A549 (cell line): ENCODE measurements at regions not wholly inside any gene's neighbourhood (a gene's known extent, or its start where the extent isn't known, plus 50 kb on each side); places are given as distances from the start of the nearest gene placed in this dataset.

Experiments used
- ATAC-seq, 2 experiments: fragments of 200-7000 bp in 1 of 2; fragments of >200 bp in 1 of 2; cut with Nextera tagmentation in 1 of 2; cut with Tn5 transposase in 1 of 2; 3 replicates each; pipeline versions ENCODE4 v1.8.0 to v1.9.1; 2018 to 2020; ENCODE audit warnings: mild to moderate bottlenecking in 1 of 2, moderate library complexity in 1 of 2
- CTCF ChIA-PET: fragments of 300-600 bp; sonication (Branson Sonifier 250); formaldehyde crosslinking; extraction: SDS; loops from one replicate; lab custom pipeline; 2021; ENCODE audit warnings: antibody characterized with exemption, inconsistent platforms; lab: Yijun Ruan, JAX
- POLR2A ChIA-PET: fragments of 350-600 bp; formaldehyde crosslinking; extraction: SDS; loops from one replicate; lab custom pipeline; 2021; ENCODE audit warnings: antibody characterized with exemption, inconsistent platforms; lab: Yijun Ruan, JAX
- DNase-seq, 2 experiments: peaks; one replicate each; pipeline versions ENCODE4 v3.0.0 to v3.0.0-alpha.2; 2011 to 2016; ENCODE audit warnings: low read depth in 1 of 2, low spot score in 1 of 2
- FAIRE-seq: peaks from 2 replicates; lab custom pipeline; 2011; peaks lifted over from hg19 to GRCh38; lab: Jason Lieb, UNC
- H3K27ac ChIP-seq, 2 experiments: fragments of >200 bp; sonication (Bioruptor Twin); formaldehyde crosslinking; 3 replicates each; pipeline ENCODE4 v1.5.1; 2016 to 2017
- H3K4me1 ChIP-seq: fragments of >200 bp; sonication (Bioruptor Twin); formaldehyde crosslinking; 3 replicates; pipeline ENCODE4 v1.6.1; 2016
- H3K4me2 ChIP-seq: fragments of >200 bp; sonication (Bioruptor Twin); formaldehyde crosslinking; 3 replicates; pipeline ENCODE4 v1.6.1; 2016
- H3K4me3 ChIP-seq: fragments of >200 bp; sonication (Bioruptor Twin); formaldehyde crosslinking; 3 replicates; pipeline ENCODE4 v1.5.1; 2016
- H3K9me3 ChIP-seq: fragments of >200 bp; sonication (Bioruptor Twin); formaldehyde crosslinking; 3 replicates; pipeline ENCODE4 v1.6.1; 2016
- CBX2 ChIP-seq: fragments of 200-600 bp; sonication (generic); IDR thresholded peaks from 2 replicates; pipeline ENCODE4 v1.6.1; 2016; ENCODE audit warnings: low read depth, mild to moderate bottlenecking, borderline replicate concordance
- CBX8 ChIP-seq: fragments of 200-600 bp; sonication (generic); IDR thresholded peaks from 2 replicates; pipeline ENCODE4 v1.6.1; 2016
- ELK1 ChIP-seq: fragments of 150-350 bp; IDR thresholded peaks from 2 replicates; pipeline ENCODE4 v1.6.1; 2014; ENCODE audit warnings: low read depth, mild to moderate bottlenecking, low read length
- FOXS1 ChIP-seq: fragments of 250-450 bp; sonication (Bioruptor Pico); IDR thresholded peaks from 2 replicates; pipeline ENCODE4 v1.5.0; 2020; ENCODE audit warnings: mild to moderate bottlenecking, moderate library complexity
- HES2 ChIP-seq: fragments of >200 bp; sonication (Bioruptor Twin); formaldehyde crosslinking; IDR thresholded peaks from 2 replicates; pipeline ENCODE4 v1.6.1; 2016
- HOXA7 ChIP-seq: fragments of 250-450 bp; sonication (Bioruptor Pico); IDR thresholded peaks from 2 replicates; pipeline ENCODE4 v1.5.0; 2020; ENCODE audit warnings: mild to moderate bottlenecking, moderate library complexity
- HOXB13 ChIP-seq: fragments of 250-450 bp; sonication (Bioruptor Pico); IDR thresholded peaks from 2 replicates; pipeline ENCODE4 v1.5.0; 2020; ENCODE audit warnings: low read depth, mild to moderate bottlenecking, moderate library complexity
- JUNB ChIP-seq: fragments of >200 bp; sonication (Bioruptor Twin); formaldehyde crosslinking; IDR thresholded peaks from 2 replicates; pipeline ENCODE4 v1.6.1; 2016
- KDM1A ChIP-seq: fragments of 200-600 bp; sonication (generic); IDR thresholded peaks from 2 replicates; pipeline ENCODE4 v1.6.1; 2016; ENCODE audit warnings: low read depth, mild to moderate bottlenecking
- MAFK ChIP-seq: fragments of 450-650 bp; IDR thresholded peaks from 2 replicates; pipeline ENCODE4 v1.6.1; 2014; ENCODE audit not compliant: partially characterized antibody
- MAZ ChIP-seq: fragments of 150-350 bp; IDR thresholded peaks from 2 replicates; pipeline ENCODE4 v1.6.1; 2014; ENCODE audit warnings: antibody characterized with exemption, low read depth, low read length, borderline replicate concordance
- MYC ChIP-seq: IDR thresholded peaks from 2 replicates; pipeline ENCODE4 v1.6.1; 2012; ENCODE audit warnings: mild to moderate bottlenecking, inconsistent platforms, low read length, improper control_type of control experiment, borderline replicate concordance
- NFE2L2 ChIP-seq: fragments of 150-350 bp; conservative IDR thresholded peaks from 2 replicates; pipeline ENCODE4 v1.6.1; 2014; ENCODE audit warnings: low read length
- NR3C1 ChIP-seq: fragments of >200 bp; sonication (Bioruptor Twin); formaldehyde crosslinking; IDR thresholded peaks from 3 replicates; pipeline ENCODE4 v1.6.1; 2017
- PBX3 ChIP-seq: IDR thresholded peaks from 2 replicates; pipeline ENCODE4 v1.6.1; 2012
- REST ChIP-seq: fragments of 200-600 bp; sonication (generic); IDR thresholded peaks from 2 replicates; pipeline ENCODE4 v1.6.1; 2016; ENCODE audit warnings: antibody characterized with exemption, mild to moderate bottlenecking, moderate library complexity
- SMC3 ChIP-seq: fragments of >200 bp; sonication (Bioruptor Twin); formaldehyde crosslinking; IDR thresholded peaks from 3 replicates; pipeline ENCODE4 v1.6.1; 2018; ENCODE audit warnings: inconsistent platforms
- ZC3H11A ChIP-seq: fragments of 450-650 bp; IDR thresholded peaks from 2 replicates; pipeline ENCODE4 v1.6.1; 2014; ENCODE audit warnings: antibody characterized with exemption, mild to moderate bottlenecking
- ZFP36 ChIP-seq: fragments of 450-650 bp; IDR thresholded peaks from 2 replicates; pipeline ENCODE4 v1.6.1; 2014; ENCODE audit warnings: borderline replicate concordance; ENCODE audit not compliant: partially characterized antibody
- WGBS: methylation state at CpG from one replicate; pipeline ENCODE4 v1.1.6; 2017; ENCODE audit errors: missing lambda C conversion rate; 5-methylcytosine and 5-hydroxymethylcytosine counted together

- TF ChIP-seq MAFK (peak; percentile 70), SMC3 (no peak)
- H3K4me1 ChIP-seq, result peaks cover 45% of the 10 kb centered on the region
- H3K9me3 ChIP-seq, result no peaks in the 10 kb centered on the region
- peak overlapping the region; percentile 52 for H3K4me2 ChIP-seq
- no peak overlapping the region for H3K4me3 ChIP-seq
- DNase-seq, result no peak
- ATAC-seq, result peak in 1 of 2 experiments; percentile 17; a peak in 1 of 6 replicates
- H3K27ac ChIP-seq, result no peak overlapping the region
- WGBS, result 84% methylated on average over 2 of the region's 2 CpGs
- no peak for FAIRE-seq
- CTCF ChIA-PET, result no interaction called here
- POLR2A ChIA-PET, result no interaction called here
Measured at GRCh38 chr6:144894240-144894639, 609.1 kb downstream of the UTRN start.

GRCh38 chr6:144895313-144896278, 610.5 kb downstream of the UTRN start:
- Histone ChIP-seq H3K9me3 (no peaks in the 10 kb centered on the region), H3K4me2 (no peak overlapping the region), H3K4me3 (no peak overlapping the region), H3K4me1 (peaks cover 45% of the 10 kb centered on the region), H3K27ac (no peak overlapping the region)
- TF ChIP-seq KDM1A (no peak), CBX8 (no peak), ELK1 (no peak), PBX3 (no peak), NR3C1 (no peak), MYC (no peak), NFE2L2 (no peak), ZC3H11A (no peak), JUNB (no peak), CBX2 (no peak), HOXA7 (CRISPR knock-in tag) (no peak), MAFK (no peak)
- WGBS, result 66% methylated on average over 7 of the region's 8 CpGs
- ChIA-PET POLR2A (no interaction called here), CTCF (no interaction called here)
- FAIRE-seq (no peak), ATAC-seq (no peak), DNase-seq (no peak)

GRCh38 chr6:144896289-144896688, 611.2 kb downstream of the UTRN start:
- WGBS, result 87% methylated on average over 3 of the region's 3 CpGs
- TF ChIP-seq FOXS1 (no peak), MAZ (no peak), HES2 (no peak), ZFP36 (no peak), SMC3 (no peak), HOXB13 (CRISPR knock-in tag) (no peak), REST (no peak)
- ChIA-PET CTCF (no interaction called here), POLR2A (no interaction called here)
- FAIRE-seq (no peak), ATAC-seq (no peak), DNase-seq (no peak)
- no peak overlapping the region for H3K4me3 ChIP-seq
- H3K4me2 ChIP-seq, result no peak overlapping the region
- H3K4me1 ChIP-seq, result peaks cover 45% of the 10 kb centered on the region
- no peak overlapping the region for H3K27ac ChIP-seq
- H3K9me3 ChIP-seq, result no peaks in the 10 kb centered on the region
